IMR-90 (cell line): ENCODE measurements at regions not wholly inside any gene's neighbourhood (a gene's known extent, or its start where the extent isn't known, plus 50 kb on each side); places are given as distances from the start of the nearest gene placed in this dataset.

Experiments used
- ATAC-seq: fragments of 200-7000 bp; cut with Tn5 transposase; 2 replicates; pipeline ENCODE4 v1.9.1; 2020; ENCODE audit warnings: low read depth, mild to moderate bottlenecking, moderate library complexity
- BruUV-seq: library from RNA; stranded (reverse); fragments of 400-500 nt; replicated peaks from 2 replicates; lab custom pipeline; 2021; lab: Mats Ljungman, UMichigan
- CTCF ChIA-PET: fragments of 300-600 bp; formaldehyde crosslinking; extraction: SDS; loops from one replicate; lab custom pipeline; 2021; ENCODE audit warnings: antibody characterized with exemption; lab: Yijun Ruan, JAX
- POLR2A ChIA-PET: fragments of 300-600 bp; sonication (Branson Sonifier 250); formaldehyde crosslinking; loops from one replicate; lab custom pipeline; 2022; ENCODE audit warnings: antibody characterized with exemption; ENCODE audit not compliant: unreplicated experiment; lab: Charles Lee
- DNase-seq: peaks from one replicate; pipeline ENCODE4 v3.0.0; 2013
- H2AFZ ChIP-seq: replicated peaks from 2 replicates; pipeline ENCODE3; 2013; ENCODE audit warnings: low read length, mild to moderate bottlenecking; ENCODE audit not compliant: poor library complexity
- H2AK5ac ChIP-seq: 2 replicates; pipeline ENCODE4 v1.6.1; 2013; ENCODE audit warnings: low read depth, low read length, inconsistent platforms
- H2AK9ac ChIP-seq: replicated peaks from 2 replicates; pipeline ENCODE3; 2013; ENCODE audit warnings: mild to moderate bottlenecking, low read depth, low read length, moderate library complexity; ENCODE audit not compliant: poor library complexity
- H2BK120ac ChIP-seq: 2 replicates; pipeline ENCODE4 v1.6.1; 2013; ENCODE audit warnings: low read depth, low read length, inconsistent platforms
- H2BK15ac ChIP-seq: 3 replicates; pipeline ENCODE4 v1.6.1; 2013; ENCODE audit warnings: low read depth, low read length, inconsistent platforms
- H2BK20ac ChIP-seq: 2 replicates; pipeline ENCODE4 v1.6.1; 2013; ENCODE audit warnings: low read depth, mild to moderate bottlenecking, inconsistent platforms, low read length, moderate library complexity
- H2BK5ac ChIP-seq: 2 replicates; pipeline ENCODE4 v1.6.1; 2013; ENCODE audit warnings: mild to moderate bottlenecking, low read depth, low read length, inconsistent platforms; ENCODE audit not compliant: poor library complexity, severe bottlenecking
- H3K14ac ChIP-seq: replicated peaks from 2 replicates; pipeline ENCODE4 v1.6.1; 2013; ENCODE audit warnings: low read depth, low read length, inconsistent platforms
- H3K18ac ChIP-seq: 2 replicates; pipeline ENCODE4 v1.6.1; 2013; ENCODE audit warnings: low read depth, low read length, control low read depth
- H3K23ac ChIP-seq: 2 replicates; pipeline ENCODE4 v1.6.1; 2013; ENCODE audit warnings: low read depth, low read length, inconsistent platforms
- H3K27ac ChIP-seq: 2 replicates; pipeline ENCODE4 v1.5.1; 2013; ENCODE audit warnings: mild to moderate bottlenecking, control low read depth, low read length; ENCODE audit not compliant: insufficient read depth
- H3K27me3 ChIP-seq: 2 replicates; pipeline ENCODE4 v1.6.1; 2013; ENCODE audit warnings: low read length; ENCODE audit not compliant: control insufficient read depth, insufficient read depth
- H3K36me3 ChIP-seq: 2 replicates; pipeline ENCODE4 v1.6.1; 2013; ENCODE audit warnings: low read length, mixed read lengths; ENCODE audit not compliant: control insufficient read depth, insufficient read depth
- H3K4ac ChIP-seq: 2 replicates; pipeline ENCODE4 v1.6.1; 2013; ENCODE audit warnings: low read depth, low read length, inconsistent platforms
- H3K4me1 ChIP-seq: 2 replicates; pipeline ENCODE4 v1.6.1; 2013; ENCODE audit warnings: low read length, mixed read lengths; ENCODE audit not compliant: control insufficient read depth, insufficient read depth
- H3K4me2 ChIP-seq: 2 replicates; pipeline ENCODE4 v1.6.1; 2013; ENCODE audit warnings: low read depth, mild to moderate bottlenecking, control low read depth, low read length, moderate library complexity
- H3K4me3 ChIP-seq: 2 replicates; pipeline ENCODE4 v1.5.1; 2013; ENCODE audit warnings: low read depth, mild to moderate bottlenecking, control low read depth, low read length, moderate library complexity; ENCODE audit not compliant: insufficient read depth
- H3K56ac ChIP-seq: 2 replicates; pipeline ENCODE4 v1.6.1; 2013; ENCODE audit warnings: low read length, inconsistent platforms; ENCODE audit not compliant: insufficient read depth; ENCODE audit errors: extremely low read depth
- H3K79me1 ChIP-seq, 2 experiments: 2 replicates each; pipeline ENCODE4 v1.6.1; 2013; ENCODE audit warnings: low read length in 2 of 2, inconsistent platforms in 1 of 2, low read depth in 1 of 2
- H3K9ac ChIP-seq: 2 replicates; pipeline ENCODE4 v1.6.1; 2013; ENCODE audit warnings: low read depth, low read length, control low read depth
- H3K9me1 ChIP-seq: 2 replicates; pipeline ENCODE4 v1.6.1; 2013; ENCODE audit warnings: low read length, inconsistent platforms; ENCODE audit not compliant: insufficient read depth
- H3K9me3 ChIP-seq: 2 replicates; pipeline ENCODE4 v1.6.1; 2013; ENCODE audit warnings: low read length; ENCODE audit not compliant: control insufficient read depth, insufficient read depth
- H4K20me1 ChIP-seq: 2 replicates; pipeline ENCODE4 v1.6.1; 2013; ENCODE audit warnings: low read length, inconsistent platforms; ENCODE audit not compliant: insufficient read depth
- H4K5ac ChIP-seq: 2 replicates; pipeline ENCODE4 v1.6.1; 2013; ENCODE audit warnings: mild to moderate bottlenecking, low read depth, low read length, control low read depth
- H4K8ac ChIP-seq, 2 experiments: 2 replicates each; pipeline ENCODE4 v1.6.1; 2013; ENCODE audit warnings: low read depth in 2 of 2, low read length in 2 of 2, control low read depth in 1 of 2, inconsistent platforms in 1 of 2
- H4K91ac ChIP-seq: 2 replicates; pipeline ENCODE4 v1.6.1; 2013; ENCODE audit warnings: low read depth, low read length, inconsistent platforms; ENCODE audit not compliant: insufficient read depth
- BHLHE40 ChIP-seq: fragments of 150-350 bp; IDR thresholded peaks from 2 replicates; pipeline ENCODE4 v1.6.1; 2016; ENCODE audit warnings: mild to moderate bottlenecking, low read depth, low read length
- ELK1 ChIP-seq: fragments of 150-350 bp; IDR thresholded peaks from 2 replicates; pipeline ENCODE4 v1.6.1; 2016; ENCODE audit warnings: low read depth, mild to moderate bottlenecking, low read length, moderate library complexity, borderline replicate concordance
- NFE2L2 ChIP-seq: fragments of 150-350 bp; IDR thresholded peaks from 2 replicates; pipeline ENCODE4 v1.6.1; 2016; ENCODE audit warnings: low read depth, mild to moderate bottlenecking, low read length
- POLR2A ChIP-seq: IDR thresholded peaks from 2 replicates; pipeline ENCODE4 v1.6.1; 2012; ENCODE audit warnings: mild to moderate bottlenecking, low read depth, low read length
- RCOR1 ChIP-seq: IDR thresholded peaks from 2 replicates; pipeline ENCODE4 v1.6.1; 2012; ENCODE audit warnings: mild to moderate bottlenecking, low read length, improper control_type of control experiment; ENCODE audit not compliant: insufficient replicate concordance
- RFX5 ChIP-seq: IDR thresholded peaks from 2 replicates; pipeline ENCODE4 v1.8.0; 2012; ENCODE audit warnings: low read depth, mild to moderate bottlenecking, low read length, moderate library complexity
- SMC3 ChIP-seq: fragments of 150-350 bp; IDR thresholded peaks from 2 replicates; pipeline ENCODE4 v1.6.1; 2016; ENCODE audit warnings: low read depth, mild to moderate bottlenecking, antibody characterized with exemption, low read length, moderate library complexity
- WGBS, 2 experiments: methylation state at CpG; one replicate each; pipeline versions ENCODE4 v1.1.5 to v1.1.7; 2013; ENCODE audit warnings: missing lambda C conversion rate in 2 of 2; ENCODE audit not compliant: insufficient read length in 1 of 2; ENCODE audit errors: extremely low coverage in 2 of 2; 5-methylcytosine and 5-hydroxymethylcytosine counted together
- dilution Hi-C: fragments of 300-500 bp; cut with HindIII; formaldehyde crosslinking; loops from one replicate; pipeline ENCODE4 v1.14.3; 2018; ENCODE audit warnings: low sequenced_read_pairs; ENCODE audit not compliant: unreplicated experiment
- in situ Hi-C: fragments of 300-500 bp; cut with MboI; formaldehyde crosslinking; loops from 3 replicates; pipeline ENCODE4 v1.14.3; 2019; ENCODE audit warnings: low sequenced_read_pairs, inconsistent platforms, mixed read lengths
- intact Hi-C: fragments of 100-400 bp; cut with micrococcal nuclease; formaldehyde crosslinking; loops from 2 replicates; pipeline ENCODE4 v1.10.0; 2022
- TF ChIP-seq, protein P1 (sequence below): fragments of 150-350 bp; IDR thresholded peaks from 2 replicates; pipeline ENCODE4 v1.6.1; 2017; ENCODE audit warnings: mild to moderate bottlenecking, antibody characterized with exemption, low read length, low read depth
- TF ChIP-seq, protein P2 (sequence below): conservative IDR thresholded peaks from 2 replicates; pipeline ENCODE4 v1.5.1; 2012; ENCODE audit warnings: mild to moderate bottlenecking, low read depth, low read length, improper control_type of control experiment

GRCh38 chr18:64986906-64987495 is 763.8 kb upstream of the CDH7 start:
- intact Hi-C loops (no loop called here), in situ Hi-C loops (no loop called here), dilution Hi-C loops (no loop called here)
- no peak overlapping the region for H3K9ac ChIP-seq
- H3K4me1 ChIP-seq, result no peaks in the 10 kb centered on the region
- CTCF ChIA-PET, result no interaction called here
- H3K56ac ChIP-seq, result no peak overlapping the region
- no peak overlapping the region for H2BK120ac ChIP-seq
- H3K14ac ChIP-seq, result no peak overlapping the region
- no peak overlapping the region for H3K4me2 ChIP-seq
- ATAC-seq (no peak), DNase-seq (no peak)
- no TSS peak for BruUV-seq
- H2BK15ac ChIP-seq, result no peak overlapping the region
- no peaks in the 10 kb centered on the region for H3K9me1 ChIP-seq
- H3K18ac ChIP-seq, result no peak overlapping the region
- no peak overlapping the region for H4K5ac ChIP-seq
- no peak overlapping the region for H2AK5ac ChIP-seq
- H3K27me3 ChIP-seq, result no peaks in the 10 kb centered on the region
- no peak overlapping the region for H4K91ac ChIP-seq
- H4K20me1 ChIP-seq, result no peaks in the 10 kb centered on the region
- H3K27ac ChIP-seq, result no peak overlapping the region
- no peak overlapping the region for H2BK20ac ChIP-seq
- H3K4ac ChIP-seq, result no peak overlapping the region
- POLR2A ChIA-PET, result no interaction called here
- H2AK9ac ChIP-seq, result no peak overlapping the region
- no peak overlapping the region for H3K4me3 ChIP-seq
- H3K9me3 ChIP-seq, result peaks cover 11% of the 10 kb centered on the region
- H4K8ac ChIP-seq, result no peak overlapping the region
- no peak overlapping the region for H3K23ac ChIP-seq
- WGBS, 2 experiments, result no CpG with 5 or more reads among the region's 3 CpGs
- no peaks in the 10 kb centered on the region for H3K79me1 ChIP-seq
- TF ChIP-seq ELK1, result no peak
- TF ChIP-seq, protein P1, sequence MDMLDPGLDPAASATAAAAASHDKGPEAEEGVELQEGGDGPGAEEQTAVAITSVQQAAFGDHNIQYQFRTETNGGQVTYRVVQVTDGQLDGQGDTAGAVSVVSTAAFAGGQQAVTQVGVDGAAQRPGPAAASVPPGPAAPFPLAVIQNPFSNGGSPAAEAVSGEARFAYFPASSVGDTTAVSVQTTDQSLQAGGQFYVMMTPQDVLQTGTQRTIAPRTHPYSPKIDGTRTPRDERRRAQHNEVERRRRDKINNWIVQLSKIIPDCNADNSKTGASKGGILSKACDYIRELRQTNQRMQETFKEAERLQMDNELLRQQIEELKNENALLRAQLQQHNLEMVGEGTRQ, result no peak
- TF ChIP-seq BHLHE40, result no peak
- no peak for TF ChIP-seq SMC3
- TF ChIP-seq, protein P2, sequence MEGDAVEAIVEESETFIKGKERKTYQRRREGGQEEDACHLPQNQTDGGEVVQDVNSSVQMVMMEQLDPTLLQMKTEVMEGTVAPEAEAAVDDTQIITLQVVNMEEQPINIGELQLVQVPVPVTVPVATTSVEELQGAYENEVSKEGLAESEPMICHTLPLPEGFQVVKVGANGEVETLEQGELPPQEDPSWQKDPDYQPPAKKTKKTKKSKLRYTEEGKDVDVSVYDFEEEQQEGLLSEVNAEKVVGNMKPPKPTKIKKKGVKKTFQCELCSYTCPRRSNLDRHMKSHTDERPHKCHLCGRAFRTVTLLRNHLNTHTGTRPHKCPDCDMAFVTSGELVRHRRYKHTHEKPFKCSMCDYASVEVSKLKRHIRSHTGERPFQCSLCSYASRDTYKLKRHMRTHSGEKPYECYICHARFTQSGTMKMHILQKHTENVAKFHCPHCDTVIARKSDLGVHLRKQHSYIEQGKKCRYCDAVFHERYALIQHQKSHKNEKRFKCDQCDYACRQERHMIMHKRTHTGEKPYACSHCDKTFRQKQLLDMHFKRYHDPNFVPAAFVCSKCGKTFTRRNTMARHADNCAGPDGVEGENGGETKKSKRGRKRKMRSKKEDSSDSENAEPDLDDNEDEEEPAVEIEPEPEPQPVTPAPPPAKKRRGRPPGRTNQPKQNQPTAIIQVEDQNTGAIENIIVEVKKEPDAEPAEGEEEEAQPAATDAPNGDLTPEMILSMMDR, result no peak
- TF ChIP-seq RFX5, result no peak
- no peak for TF ChIP-seq POLR2A
- TF ChIP-seq RCOR1, result no peak
- TF ChIP-seq NFE2L2, result no peak
- H2BK5ac ChIP-seq, result no peak overlapping the region
- H2AFZ ChIP-seq, result no peak overlapping the region
- no peaks in the 10 kb centered on the region for H3K36me3 ChIP-seq
